Breast epithelium (tissue), 4 donors: ENCODE measurements at regions not wholly inside any gene's neighbourhood (a gene's known extent, or its start where the extent isn't known, plus 50 kb on each side); places are given as distances from the start of the nearest gene placed in this dataset.

Experiments
- DNase-seq, 2 donors: peaks; one replicate each; pipeline ENCODE4 v3.0.0-alpha.2; 2019; ENCODE audit warnings: low spot score in 2 of 2
- H3K27ac ChIP-seq, 2 donors: fragments of 200-600 bp; sonication (generic) in 1 of 2; one replicate each; pipeline ENCODE4 v1.5.1; 2016 to 2019; ENCODE audit warnings: mild to moderate bottlenecking in 1 of 2
- H3K27me3 ChIP-seq, 2 donors: fragments of 200-600 bp; sonication (generic) in 1 of 2; one replicate each; pipeline versions ENCODE4 v1.5.1 to v1.6.0; 2017 to 2019; ENCODE audit warnings: control low read depth in 1 of 2, mild to moderate bottlenecking in 1 of 2
- H3K36me3 ChIP-seq: fragments of 200-600 bp; one replicate; pipeline ENCODE4 v1.5.1; 2019
- H3K4me1 ChIP-seq, 2 donors: fragments of 200-600 bp; sonication (generic); one replicate each; pipeline ENCODE4 v1.5.1; 2016 to 2019; ENCODE audit warnings: control low read depth in 1 of 2
- H3K4me3 ChIP-seq, 3 donors: fragments of 200-600 bp; sonication (generic); 1 replicate in 2 of 3; 2 replicates in 1 of 3; pipeline ENCODE4 v1.5.1; 2016 to 2019; ENCODE audit warnings: mild to moderate bottlenecking in 3 of 3, moderate library complexity in 2 of 3
- H3K9me3 ChIP-seq, 2 donors: fragments of 200-600 bp; sonication (generic) in 1 of 2; one replicate each; pipeline ENCODE4 v1.5.1; 2016 to 2019; ENCODE audit warnings: control low read depth in 1 of 2
- CTCF ChIP-seq, 3 donors: fragments of 450-650 bp; IDR thresholded peaks; one replicate each; pipeline ENCODE4 v1.5.1; 2016 to 2017; ENCODE audit warnings: antibody characterized with exemption in 3 of 3, mild to moderate bottlenecking in 3 of 3, moderate library complexity in 3 of 3
- POLR2A ChIP-seq: fragments of 450-650 bp; IDR thresholded peaks from one replicate; pipeline ENCODE4 v1.6.1; 2016; ENCODE audit warnings: antibody characterized with exemption, mild to moderate bottlenecking, moderate library complexity
- POLR2AphosphoS5 ChIP-seq, 3 donors: sonication (generic); formaldehyde crosslinking; IDR thresholded peaks; one replicate each; pipeline ENCODE4 v1.6.1; 2017; ENCODE audit warnings: antibody characterized with exemption in 3 of 3
- intact Hi-C: fragments of 100-400 bp; cut with DNase I; formaldehyde crosslinking; loops from one replicate; pipeline ENCODE4 v1.15.1; 2023; ENCODE audit warnings: low total_unique reads

GRCh38 chr11:25769287-25769686, 562.6 kb upstream of the ANO3 start:
- no peaks in the 10 kb centered on the region for H3K36me3 ChIP-seq
- no peak for TF ChIP-seq CTCF (IDR thresholded peaks at IDR 0.05)
- TF ChIP-seq POLR2AphosphoS5 (IDR thresholded peaks at IDR 0.05) = no peak
- TF ChIP-seq POLR2A = no peak
- no peak overlapping the region for H3K4me3 ChIP-seq
- DNase-seq = no peak
- H3K27me3 ChIP-seq = no peaks in the 10 kb centered on the region
- H3K4me1 ChIP-seq = no peaks in the 10 kb centered on the region
- intact Hi-C loops = no loop called here
- no peaks in the 10 kb centered on the region for H3K9me3 ChIP-seq
- no peak overlapping the region for H3K27ac ChIP-seq

GRCh38 chr11:25771605-25772004, 560.3 kb upstream of the ANO3 start:
- intact Hi-C loops = no loop called here
- Histone ChIP-seq H3K27me3 (no peaks in the 10 kb centered on the region), H3K4me1 (no peaks in the 10 kb centered on the region), H3K4me3 (no peak overlapping the region), H3K27ac (no peak overlapping the region), H3K36me3 (no peaks in the 10 kb centered on the region), H3K9me3 (no peaks in the 10 kb centered on the region)
- TF ChIP-seq POLR2A (no peak), CTCF (IDR thresholded peaks at IDR 0.05) (no peak)
- DNase-seq = no peak

GRCh38 chr11:25775603-25776002, 556.3 kb upstream of the ANO3 start:
- H3K36me3 ChIP-seq = no peaks in the 10 kb centered on the region
- TF ChIP-seq POLR2A (no peak), CTCF (IDR thresholded peaks at IDR 0.05) (no peak), POLR2AphosphoS5 (IDR thresholded peaks at IDR 0.05) (no peak)
- H3K9me3 ChIP-seq = no peaks in the 10 kb centered on the region
- H3K27ac ChIP-seq = no peak overlapping the region
- DNase-seq = no peak
- H3K4me3 ChIP-seq = no peak overlapping the region
- H3K27me3 ChIP-seq = no peaks in the 10 kb centered on the region
- no peaks in the 10 kb centered on the region for H3K4me1 ChIP-seq
- intact Hi-C loops = no loop called here

DNA sequence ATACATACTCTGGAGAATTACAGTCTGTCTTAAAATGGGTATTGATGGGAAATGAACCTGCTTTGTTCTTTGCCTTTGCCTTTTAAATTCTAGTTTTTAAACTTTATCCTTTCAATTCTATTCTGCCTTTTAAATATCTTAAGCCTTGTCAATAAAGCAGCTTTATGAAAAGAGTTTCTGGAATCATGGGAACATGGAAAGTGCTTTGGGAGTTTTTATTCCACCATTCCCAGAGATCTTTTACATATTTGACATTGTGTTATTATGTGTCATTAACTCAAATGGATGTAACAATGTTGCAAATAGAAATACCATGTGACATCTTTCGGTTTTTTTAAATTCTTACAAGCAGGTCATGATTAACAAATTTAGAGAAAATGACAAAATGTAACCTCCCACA, 555.7 kb upstream of the ANO3 start:
- no peak overlapping the region for H3K4me3 ChIP-seq
- no peak overlapping the region for H3K27ac ChIP-seq
- no peak for TF ChIP-seq POLR2AphosphoS5 (IDR thresholded peaks at IDR 0.05)
- no peak for TF ChIP-seq POLR2A
- TF ChIP-seq CTCF (IDR thresholded peaks at IDR 0.05) = no peak
- H3K36me3 ChIP-seq = no peaks in the 10 kb centered on the region
- no peak for DNase-seq
- no peaks in the 10 kb centered on the region for H3K27me3 ChIP-seq
- no peaks in the 10 kb centered on the region for H3K9me3 ChIP-seq
- no peaks in the 10 kb centered on the region for H3K4me1 ChIP-seq
- intact Hi-C loops = no loop called here

DNA sequence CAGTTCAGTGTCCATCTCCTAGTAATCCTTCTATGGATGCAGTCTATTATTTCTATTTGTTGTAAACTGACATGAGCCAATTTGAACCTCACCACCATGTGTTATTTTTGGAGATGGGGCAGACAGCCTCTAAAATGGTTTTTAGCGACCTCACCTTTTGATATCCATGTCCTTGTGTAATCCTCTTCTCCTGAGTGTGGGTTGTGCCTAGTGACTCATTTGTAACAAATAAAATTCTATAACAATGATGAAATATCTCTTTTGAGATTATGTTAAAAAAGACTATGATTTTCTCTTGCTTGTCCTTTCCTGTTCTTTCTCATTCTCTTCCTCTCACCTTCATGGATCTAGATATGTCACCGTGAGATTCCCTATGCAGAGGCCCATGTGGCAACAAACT, 554.6 kb upstream of the ANO3 start:
- Histone ChIP-seq H3K27ac (no peak overlapping the region), H3K4me3 (no peak overlapping the region), H3K36me3 (no peaks in the 10 kb centered on the region), H3K27me3 (no peaks in the 10 kb centered on the region), H3K4me1 (no peaks in the 10 kb centered on the region), H3K9me3 (no peaks in the 10 kb centered on the region)
- no peak for TF ChIP-seq POLR2AphosphoS5 (IDR thresholded peaks at IDR 0.05)
- no peak for TF ChIP-seq POLR2A
- TF ChIP-seq CTCF (IDR thresholded peaks at IDR 0.05) = no peak
- intact Hi-C loops = no loop called here
- no peak for DNase-seq
